K562 (cell line): ENCODE measurements at regions not wholly inside any gene's neighbourhood (a gene's known extent, or its start where the extent isn't known, plus 50 kb on each side); places are given as distances from the start of the nearest gene placed in this dataset.
"Not testable (repeated sequence)": the region's sequence is repeated elsewhere in the genome, so short reads cannot be mapped to it uniquely, and the experiment has no call there.

Experiments
- ATAC-seq: fragments of 200-7000 bp; cut with Tn5 transposase; 3 replicates; pipeline ENCODE4 v1.9.1; 2020; ENCODE audit warnings: moderate library complexity
- BruUV-seq: library from RNA; stranded (reverse); fragments of 400-500 nt; replicated peaks from 2 replicates; lab custom pipeline; 2021; lab: Mats Ljungman, UMichigan
- CTCF ChIA-PET: fragments of 300-600 bp; formaldehyde crosslinking; extraction: SDS; loops from one replicate; lab custom pipeline; 2021; ENCODE audit warnings: low intra/inter-chr PET ratio; lab: Yijun Ruan, JAX
- POLR2A ChIA-PET: fragments of 300-600, 350-650 bp; sonication (Branson Sonifier 250); formaldehyde crosslinking; extraction: SDS; loops from one replicate; lab custom pipeline; 2021; ENCODE audit warnings: antibody characterized with exemption, inconsistent platforms; lab: Yijun Ruan, JAX
- DNase-seq, 4 experiments: peaks; one replicate each; pipeline versions ENCODE4 v3.0.0 to v3.0.0-alpha.2; 2011 to 2018; ENCODE audit warnings: low spot score in 3 of 4, mixed read lengths in 3 of 4; ENCODE audit errors: extremely low read depth in 1 of 4
- FAIRE-seq: peaks from 2 replicates; lab custom pipeline; 2011; peaks lifted over from hg19 to GRCh38; lab: Jason Lieb, UNC
- H2AFZ ChIP-seq: 2 replicates; pipeline ENCODE4 v1.6.0; 2011; ENCODE audit warnings: low read depth, low read length, control low read depth, inconsistent platforms
- H3K27ac ChIP-seq: fragments of 200-600 bp; 3 replicates; pipeline ENCODE4 v1.8.0; 2011; ENCODE audit warnings: low read depth, mild to moderate bottlenecking, control low read depth, inconsistent platforms, low read length, moderate library complexity, mixed read lengths; ENCODE audit errors: extremely low read depth
- H3K27me3 ChIP-seq, 2 experiments: fragments of 300-600 bp in 1 of 2; 2 replicates in 1 of 2; 3 replicates in 1 of 2; pipeline versions ENCODE4 v1.6.0 to v1.8.0; 2011; ENCODE audit warnings: inconsistent platforms in 2 of 2, low read length in 2 of 2, mild to moderate bottlenecking in 1 of 2, mixed read lengths in 1 of 2, moderate library complexity in 1 of 2; ENCODE audit not compliant: control insufficient read depth in 2 of 2, insufficient read depth in 2 of 2
- H3K36me3 ChIP-seq: fragments of 300-600 bp; 3 replicates; pipeline ENCODE4 v1.8.0; 2011; ENCODE audit warnings: mild to moderate bottlenecking, low read length, inconsistent platforms; ENCODE audit not compliant: control insufficient read depth, insufficient read depth
- H3K4me1 ChIP-seq, 2 experiments: fragments of 200-600 bp in 1 of 2; replicated peaks in 1 of 2; 2 replicates in 1 of 2; 3 replicates in 1 of 2; pipeline versions ENCODE4 v1.5.1 to v1.8.0; 2011; ENCODE audit warnings: inconsistent platforms in 2 of 2, low read length in 2 of 2, mild to moderate bottlenecking in 1 of 2, mixed read lengths in 1 of 2, moderate library complexity in 1 of 2; ENCODE audit not compliant: control insufficient read depth in 2 of 2, insufficient read depth in 2 of 2
- H3K4me2 ChIP-seq: 2 replicates; pipeline ENCODE4 v1.6.1; 2011; ENCODE audit warnings: low read length, control low read depth, inconsistent platforms, mixed read lengths; ENCODE audit not compliant: insufficient read depth
- H3K4me3 ChIP-seq: fragments of 200-600 bp; sonication (generic), shearing (Covaris generic); 2 replicates; pipeline ENCODE4 v1.5.1; 2016; ENCODE audit warnings: control low read depth, inconsistent platforms
- H3K79me2 ChIP-seq: fragments of 200-600 bp; 3 replicates; pipeline ENCODE4 v1.8.0; 2011; ENCODE audit warnings: low read length, inconsistent platforms; ENCODE audit not compliant: control insufficient read depth, insufficient read depth
- H3K9ac ChIP-seq, 2 experiments: 2 replicates each; pipeline versions ENCODE4 v1.6.0 to v1.6.1; 2011; ENCODE audit warnings: low read depth in 2 of 2, low read length in 2 of 2, control low read depth in 1 of 2, inconsistent platforms in 1 of 2, mild to moderate bottlenecking in 1 of 2, mixed read lengths in 1 of 2; ENCODE audit not compliant: insufficient read depth in 1 of 2
- H3K9me1 ChIP-seq: one replicate; pipeline ENCODE4 v1.6.0; 2011; ENCODE audit warnings: inconsistent platforms, mild to moderate bottlenecking, low read length, moderate library complexity; ENCODE audit not compliant: control insufficient read depth, insufficient read depth
- H3K9me3 ChIP-seq: replicated peaks from 2 replicates; pipeline ENCODE4 v1.5.1; 2011; ENCODE audit warnings: low read depth, low read length, inconsistent platforms; ENCODE audit not compliant: control insufficient read depth, insufficient read depth
- H4K20me1 ChIP-seq: replicated peaks from 2 replicates; pipeline ENCODE4 v1.6.1; 2011; ENCODE audit warnings: low read length, inconsistent platforms, mixed read lengths; ENCODE audit not compliant: control insufficient read depth, insufficient read depth
- MGA ChIP-seq: fragments of 450-650 bp; IDR thresholded peaks from 2 replicates; pipeline ENCODE4 v1.6.1; 2016; ENCODE audit warnings: mild to moderate bottlenecking, moderate library complexity
- NONO ChIP-seq, 2 experiments: fragments of 200-400 bp in 1 of 2; fragments of 450-650 bp in 1 of 2; formaldehyde crosslinking in 1 of 2; IDR thresholded peaks; 2 replicates each; pipeline ENCODE4 v1.6.1; 2017; ENCODE audit warnings: low read depth in 2 of 2, mild to moderate bottlenecking in 2 of 2, moderate library complexity in 2 of 2, low read length in 1 of 2
- RAD51 ChIP-seq: fragments of 450-650 bp; IDR thresholded peaks from 2 replicates; pipeline ENCODE4 v1.7.1; 2016; ENCODE audit warnings: low read depth, mild to moderate bottlenecking, borderline replicate concordance
- ZNF707 ChIP-seq: fragments of 250-450 bp; sonication (Bioruptor Pico); conservative IDR thresholded peaks from 2 replicates; pipeline ENCODE4 v1.8.0; 2022; ENCODE audit warnings: inconsistent platforms, mild to moderate bottlenecking, moderate library complexity
- WGBS: fragments of 100-300 bp; shearing (Covaris generic); methylation state at CpG from one replicate; pipeline ENCODE4 v1.1.6; 2016; ENCODE audit warnings: low coverage, mixed read lengths; ENCODE audit not compliant: insufficient coverage; ENCODE audit errors: missing lambda C conversion rate; 5-methylcytosine and 5-hydroxymethylcytosine counted together
- in situ Hi-C: fragments of 300-500 bp; cut with MboI; formaldehyde crosslinking; loops from 4 replicates; pipeline ENCODE4 v1.15.0; 2018; ENCODE audit warnings: inconsistent platforms, mixed read lengths
- intact Hi-C: fragments of 100-400 bp; cut with micrococcal nuclease; formaldehyde crosslinking; loops from 2 replicates; pipeline ENCODE4 v1.14.2; 2022

GRCh38 chr5:26326153-26326759 is 712.1 kb downstream of the CDH9 start:
- Histone ChIP-seq H4K20me1 (no peaks in the 10 kb centered on the region), H3K9me1 (no peaks in the 10 kb centered on the region), H3K9ac (no peak overlapping the region), H2AFZ (no peak overlapping the region), H3K27ac (no peak overlapping the region), H3K4me2 (no peak overlapping the region), H3K36me3 (no peaks in the 10 kb centered on the region), H3K4me3 (no peak overlapping the region), H3K27me3 (no peaks in the 10 kb centered on the region), H3K9me3 (no peaks in the 10 kb centered on the region), H3K4me1 (no peaks in the 10 kb centered on the region), H3K79me2 (no peaks in the 10 kb centered on the region)
- in situ Hi-C loops, result no loop called here
- no peak for TF ChIP-seq MGA
- no peak for TF ChIP-seq NONO (IDR thresholded peaks at IDR 0.05; ENCODE audit: low read depth in 2 of 2, low read length in 1 of 2)
- no peak for TF ChIP-seq ZNF707 (CRISPR knock-in tag)
- no peak for TF ChIP-seq RAD51
- POLR2A ChIA-PET, result no interaction called here
- DNase-seq (no peak), ATAC-seq (no peak), FAIRE-seq (no peak)
- intact Hi-C loops, result no loop called here
- BruUV-seq, result no TSS peak
- CTCF ChIA-PET, result no interaction called here
- 2% methylated on average over 11 of the region's 17 CpGs for WGBS

GRCh38 chr5:26325432-26325831 is 713.0 kb downstream of the CDH9 start:
- CTCF ChIA-PET, result not testable (repeated sequence)

More at GRCh38 chr5:26325432-26325831, 713.0 kb downstream of the CDH9 start:
- H3K27me3 ChIP-seq, ATAC-seq, intact Hi-C loops, H3K4me1 ChIP-seq, POLR2A ChIA-PET, H4K20me1 ChIP-seq, H3K79me2 ChIP-seq, DNase-seq, FAIRE-seq, H3K4me3 ChIP-seq, H3K9me3 ChIP-seq, H3K9me1 ChIP-seq, H3K27ac ChIP-seq, H3K36me3 ChIP-seq, in situ Hi-C loops, H3K4me2 ChIP-seq, H3K9ac ChIP-seq, BruUV-seq, H2AFZ ChIP-seq: not testable (repeated sequence)
- WGBS, result 5% methylated on average over 11 of the region's 11 CpGs
